Upper lobe of left lung (tissue), 4 donors: ENCODE measurements at regions not wholly inside any gene's neighbourhood (a gene's known extent, or its start where the extent isn't known, plus 50 kb on each side); places are given as distances from the start of the nearest gene placed in this dataset.

Experiments used
- CTCF ChIP-seq, 6 experiments: fragments of 450-650 bp in 4 of 6; fragments of 200-600 bp in 2 of 6; sonication (generic) in 2 of 6; IDR thresholded peaks; one replicate each; pipeline ENCODE4 v1.5.1; 2016 to 2019; ENCODE audit warnings: antibody characterized with exemption in 6 of 6
- EP300 ChIP-seq, 4 donors: sonication (generic); formaldehyde crosslinking; IDR thresholded peaks; one replicate each; pipeline ENCODE4 v1.5.1; 2017; ENCODE audit warnings: antibody characterized with exemption in 4 of 4, control low read depth in 2 of 4

GRCh38 chr21:17435565-17436543 is 77.0 kb upstream of the CXADR start:
- TF ChIP-seq CTCF (IDR thresholded peaks at IDR 0.05) (no peak), EP300 (IDR thresholded peaks at IDR 0.05) (no peak)
